ENCODE measurements at regions not wholly inside any gene's neighbourhood (a gene's known extent, or its start where the extent isn't known, plus 50 kb on each side); places are given as distances from the start of the nearest gene placed in this dataset.

DNA sequence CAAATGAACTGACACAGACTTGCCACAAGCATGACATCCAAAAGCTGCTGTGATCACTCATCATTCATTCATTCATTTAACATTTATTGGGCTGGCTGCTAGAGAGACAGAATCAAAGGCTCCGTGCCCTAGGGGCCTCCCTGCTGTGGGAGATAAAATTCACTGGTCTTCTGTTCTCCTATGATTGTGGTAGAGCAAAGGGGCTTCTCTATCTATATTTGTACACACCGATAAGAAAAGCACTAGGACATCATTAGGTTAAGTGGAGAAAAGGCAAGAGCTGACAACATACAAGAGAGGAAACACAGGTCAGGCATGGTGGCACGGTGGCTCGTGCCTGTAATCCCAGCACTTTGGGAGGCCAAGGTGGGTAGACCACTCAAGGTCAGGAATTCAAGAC, 847.0 kb downstream of the TYW1 start:
- TF ChIP-seq FOXA1 (IDR thresholded peaks at IDR 0.05) (no peak), RAD21 (IDR thresholded peaks at IDR 0.05) (no peak), JUND (IDR thresholded peaks at IDR 0.05) (no peak), YY1 (IDR thresholded peaks at IDR 0.05) (no peak), SP1 (IDR thresholded peaks at IDR 0.05) (no peak), RXRA (IDR thresholded peaks at IDR 0.05) (no peak)
- TF ChIP-seq, protein P1, sequence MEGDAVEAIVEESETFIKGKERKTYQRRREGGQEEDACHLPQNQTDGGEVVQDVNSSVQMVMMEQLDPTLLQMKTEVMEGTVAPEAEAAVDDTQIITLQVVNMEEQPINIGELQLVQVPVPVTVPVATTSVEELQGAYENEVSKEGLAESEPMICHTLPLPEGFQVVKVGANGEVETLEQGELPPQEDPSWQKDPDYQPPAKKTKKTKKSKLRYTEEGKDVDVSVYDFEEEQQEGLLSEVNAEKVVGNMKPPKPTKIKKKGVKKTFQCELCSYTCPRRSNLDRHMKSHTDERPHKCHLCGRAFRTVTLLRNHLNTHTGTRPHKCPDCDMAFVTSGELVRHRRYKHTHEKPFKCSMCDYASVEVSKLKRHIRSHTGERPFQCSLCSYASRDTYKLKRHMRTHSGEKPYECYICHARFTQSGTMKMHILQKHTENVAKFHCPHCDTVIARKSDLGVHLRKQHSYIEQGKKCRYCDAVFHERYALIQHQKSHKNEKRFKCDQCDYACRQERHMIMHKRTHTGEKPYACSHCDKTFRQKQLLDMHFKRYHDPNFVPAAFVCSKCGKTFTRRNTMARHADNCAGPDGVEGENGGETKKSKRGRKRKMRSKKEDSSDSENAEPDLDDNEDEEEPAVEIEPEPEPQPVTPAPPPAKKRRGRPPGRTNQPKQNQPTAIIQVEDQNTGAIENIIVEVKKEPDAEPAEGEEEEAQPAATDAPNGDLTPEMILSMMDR (IDR thresholded peaks at IDR 0.05; ENCODE audit: low read depth, low read length, missing input control), result no peak
- TF ChIP-seq, protein P2, sequence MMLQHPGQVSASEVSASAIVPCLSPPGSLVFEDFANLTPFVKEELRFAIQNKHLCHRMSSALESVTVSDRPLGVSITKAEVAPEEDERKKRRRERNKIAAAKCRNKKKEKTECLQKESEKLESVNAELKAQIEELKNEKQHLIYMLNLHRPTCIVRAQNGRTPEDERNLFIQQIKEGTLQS (IDR thresholded peaks at IDR 0.05), result no peak
- TF ChIP-seq, protein P3, sequence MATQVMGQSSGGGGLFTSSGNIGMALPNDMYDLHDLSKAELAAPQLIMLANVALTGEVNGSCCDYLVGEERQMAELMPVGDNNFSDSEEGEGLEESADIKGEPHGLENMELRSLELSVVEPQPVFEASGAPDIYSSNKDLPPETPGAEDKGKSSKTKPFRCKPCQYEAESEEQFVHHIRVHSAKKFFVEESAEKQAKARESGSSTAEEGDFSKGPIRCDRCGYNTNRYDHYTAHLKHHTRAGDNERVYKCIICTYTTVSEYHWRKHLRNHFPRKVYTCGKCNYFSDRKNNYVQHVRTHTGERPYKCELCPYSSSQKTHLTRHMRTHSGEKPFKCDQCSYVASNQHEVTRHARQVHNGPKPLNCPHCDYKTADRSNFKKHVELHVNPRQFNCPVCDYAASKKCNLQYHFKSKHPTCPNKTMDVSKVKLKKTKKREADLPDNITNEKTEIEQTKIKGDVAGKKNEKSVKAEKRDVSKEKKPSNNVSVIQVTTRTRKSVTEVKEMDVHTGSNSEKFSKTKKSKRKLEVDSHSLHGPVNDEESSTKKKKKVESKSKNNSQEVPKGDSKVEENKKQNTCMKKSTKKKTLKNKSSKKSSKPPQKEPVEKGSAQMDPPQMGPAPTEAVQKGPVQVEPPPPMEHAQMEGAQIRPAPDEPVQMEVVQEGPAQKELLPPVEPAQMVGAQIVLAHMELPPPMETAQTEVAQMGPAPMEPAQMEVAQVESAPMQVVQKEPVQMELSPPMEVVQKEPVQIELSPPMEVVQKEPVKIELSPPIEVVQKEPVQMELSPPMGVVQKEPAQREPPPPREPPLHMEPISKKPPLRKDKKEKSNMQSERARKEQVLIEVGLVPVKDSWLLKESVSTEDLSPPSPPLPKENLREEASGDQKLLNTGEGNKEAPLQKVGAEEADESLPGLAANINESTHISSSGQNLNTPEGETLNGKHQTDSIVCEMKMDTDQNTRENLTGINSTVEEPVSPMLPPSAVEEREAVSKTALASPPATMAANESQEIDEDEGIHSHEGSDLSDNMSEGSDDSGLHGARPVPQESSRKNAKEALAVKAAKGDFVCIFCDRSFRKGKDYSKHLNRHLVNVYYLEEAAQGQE (IDR thresholded peaks at IDR 0.05), result no peak
